ENCODE measurements at regions not wholly inside any gene's neighbourhood (a gene's known extent, or its start where the extent isn't known, plus 50 kb on each side); places are given as distances from the start of the nearest gene placed in this dataset.

DNA sequence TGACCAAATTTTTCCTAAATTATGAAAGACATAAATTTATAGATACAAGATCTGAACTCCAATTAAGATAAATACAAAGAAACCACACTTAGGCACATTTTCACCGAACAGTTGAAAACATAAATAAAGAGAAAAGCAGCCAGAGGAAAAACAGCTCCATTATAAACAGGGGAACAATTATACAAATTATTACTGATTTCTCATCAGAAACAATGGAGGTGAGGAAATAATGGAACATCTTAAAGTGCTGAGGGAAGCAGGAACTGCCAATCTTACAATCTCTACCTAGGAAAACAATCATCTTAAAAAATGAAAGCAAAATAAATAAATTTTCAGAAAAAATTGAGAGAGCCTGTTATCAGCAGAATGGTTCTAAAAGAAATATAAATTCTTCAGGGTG is 234.4 kb upstream of the PMFBP1 start:
- TF ChIP-seq CTCF (IDR thresholded peaks at IDR 0.05; ENCODE audit: insufficient read depth, low read length, poor library complexity, severe bottlenecking) (no peak), EZH2phosphoT487 (conservative IDR thresholded peaks at IDR 0.05; ENCODE audit: low read length) (no peak)
